ENCODE measurements at regions not wholly inside any gene's neighbourhood (a gene's known extent, or its start where the extent isn't known, plus 50 kb on each side); places are given as distances from the start of the nearest gene placed in this dataset.

GRCh38 chr1:106207185-106207584 is 849.3 kb upstream of the PRMT6 start:
- Histone ChIP-seq H3K9me3 (ENCODE audit: control insufficient read depth in 1 of 2, low read length in 2 of 2) (no peaks in the 10 kb centered on the region), H3K4me1 (ENCODE audit: control insufficient read depth in 1 of 2, insufficient read depth in 2 of 2, low read length in 2 of 2) (no peaks in the 10 kb centered on the region), H3K36me3 (ENCODE audit: control insufficient read depth in 1 of 2, insufficient read depth in 2 of 2, low read length in 2 of 2) (no peaks in the 10 kb centered on the region), H3K27ac (ENCODE audit: low read length) (no peak overlapping the region), H3K27me3 (ENCODE audit: low read depth, low read length) (no peaks in the 10 kb centered on the region), H3K4me3 (ENCODE audit: low read depth in 1 of 2, low read length in 2 of 2) (no peak overlapping the region)

GRCh38 chr1:106217765-106218164 is 838.7 kb upstream of the PRMT6 start:
- no peak overlapping the region for H3K27ac ChIP-seq (ENCODE audit: low read length)
- no peak overlapping the region for H3K4me3 ChIP-seq (ENCODE audit: low read depth in 1 of 2, low read length in 2 of 2)
- H3K4me1 ChIP-seq (ENCODE audit: control insufficient read depth in 1 of 2, insufficient read depth in 2 of 2, low read length in 2 of 2), result no peaks in the 10 kb centered on the region
- no peaks in the 10 kb centered on the region for H3K27me3 ChIP-seq (ENCODE audit: low read depth, low read length)
- H3K36me3 ChIP-seq (ENCODE audit: control insufficient read depth in 1 of 2, insufficient read depth in 2 of 2, low read length in 2 of 2), result no peaks in the 10 kb centered on the region
- peaks cover 0 to 2% of the 10 kb centered on the region in 2 donors for H3K9me3 ChIP-seq (ENCODE audit: control insufficient read depth in 1 of 2, low read length in 2 of 2)

GRCh38 chr1:106222403-106222802 is 834.1 kb upstream of the PRMT6 start:
- H3K27ac ChIP-seq (ENCODE audit: low read length), result no peak overlapping the region
- no peak overlapping the region for H3K4me3 ChIP-seq (ENCODE audit: low read depth in 1 of 2, low read length in 2 of 2)
- H3K4me1 ChIP-seq (ENCODE audit: control insufficient read depth in 1 of 2, insufficient read depth in 2 of 2, low read length in 2 of 2), result no peaks in the 10 kb centered on the region
- H3K27me3 ChIP-seq (ENCODE audit: low read depth, low read length), result no peaks in the 10 kb centered on the region
- peaks cover 0 to 2% of the 10 kb centered on the region in 2 donors for H3K9me3 ChIP-seq (ENCODE audit: control insufficient read depth in 1 of 2, low read length in 2 of 2)
- H3K36me3 ChIP-seq (ENCODE audit: control insufficient read depth in 1 of 2, insufficient read depth in 2 of 2, low read length in 2 of 2), result no peaks in the 10 kb centered on the region

GRCh38 chr1:106223213-106223612 is 833.3 kb upstream of the PRMT6 start:
- Histone ChIP-seq H3K4me3 (ENCODE audit: low read depth in 1 of 2, low read length in 2 of 2) (no peak overlapping the region), H3K36me3 (ENCODE audit: control insufficient read depth in 1 of 2, insufficient read depth in 2 of 2, low read length in 2 of 2) (no peaks in the 10 kb centered on the region), H3K9me3 (ENCODE audit: control insufficient read depth in 1 of 2, low read length in 2 of 2) (peaks cover 0 to 2% of the 10 kb centered on the region in 2 donors), H3K27ac (ENCODE audit: low read length) (no peak overlapping the region), H3K27me3 (ENCODE audit: low read depth, low read length) (no peaks in the 10 kb centered on the region), H3K4me1 (ENCODE audit: control insufficient read depth in 1 of 2, insufficient read depth in 2 of 2, low read length in 2 of 2) (no peaks in the 10 kb centered on the region)

GRCh38 chr1:106224426-106224825 is 832.0 kb upstream of the PRMT6 start:
- Histone ChIP-seq H3K4me1 (ENCODE audit: control insufficient read depth in 1 of 2, insufficient read depth in 2 of 2, low read length in 2 of 2) (no peaks in the 10 kb centered on the region), H3K9me3 (ENCODE audit: control insufficient read depth in 1 of 2, low read length in 2 of 2) (peaks cover 0 to 2% of the 10 kb centered on the region in 2 donors), H3K4me3 (ENCODE audit: low read depth in 1 of 2, low read length in 2 of 2) (no peak overlapping the region), H3K27me3 (ENCODE audit: low read depth, low read length) (no peaks in the 10 kb centered on the region), H3K36me3 (ENCODE audit: control insufficient read depth in 1 of 2, insufficient read depth in 2 of 2, low read length in 2 of 2) (no peaks in the 10 kb centered on the region), H3K27ac (ENCODE audit: low read length) (no peak overlapping the region)

- no peak overlapping the region for H3K27ac ChIP-seq (ENCODE audit: low read length)
- no peak overlapping the region for H3K4me3 ChIP-seq (ENCODE audit: low read depth in 1 of 2, low read length in 2 of 2)
- no peaks in the 10 kb centered on the region for H3K27me3 ChIP-seq (ENCODE audit: low read depth, low read length)
- H3K36me3 ChIP-seq (ENCODE audit: control insufficient read depth in 1 of 2, insufficient read depth in 2 of 2, low read length in 2 of 2), result no peaks in the 10 kb centered on the region
- H3K9me3 ChIP-seq (ENCODE audit: control insufficient read depth in 1 of 2, low read length in 2 of 2), result peaks cover 0 to 2% of the 10 kb centered on the region in 2 donors
- H3K4me1 ChIP-seq (ENCODE audit: control insufficient read depth in 1 of 2, insufficient read depth in 2 of 2, low read length in 2 of 2), result no peaks in the 10 kb centered on the region
Measured at GRCh38 chr1:106225403-106225802, 831.1 kb upstream of the PRMT6 start.

GRCh38 chr1:106226550-106226949 is 829.9 kb upstream of the PRMT6 start:
- no peaks in the 10 kb centered on the region for H3K36me3 ChIP-seq (ENCODE audit: control insufficient read depth in 1 of 2, insufficient read depth in 2 of 2, low read length in 2 of 2)
- H3K9me3 ChIP-seq (ENCODE audit: control insufficient read depth in 1 of 2, low read length in 2 of 2), result peaks cover 0 to 2% of the 10 kb centered on the region in 2 donors
- H3K27ac ChIP-seq (ENCODE audit: low read length), result no peak overlapping the region
- no peaks in the 10 kb centered on the region for H3K4me1 ChIP-seq (ENCODE audit: control insufficient read depth in 1 of 2, insufficient read depth in 2 of 2, low read length in 2 of 2)
- H3K4me3 ChIP-seq (ENCODE audit: low read depth in 1 of 2, low read length in 2 of 2), result no peak overlapping the region
- no peaks in the 10 kb centered on the region for H3K27me3 ChIP-seq (ENCODE audit: low read depth, low read length)

- Histone ChIP-seq H3K27me3 (ENCODE audit: low read depth, low read length) (no peaks in the 10 kb centered on the region), H3K36me3 (ENCODE audit: control insufficient read depth in 1 of 2, insufficient read depth in 2 of 2, low read length in 2 of 2) (no peaks in the 10 kb centered on the region), H3K4me3 (ENCODE audit: low read depth in 1 of 2, low read length in 2 of 2) (no peak overlapping the region), H3K4me1 (ENCODE audit: control insufficient read depth in 1 of 2, insufficient read depth in 2 of 2, low read length in 2 of 2) (no peaks in the 10 kb centered on the region), H3K27ac (ENCODE audit: low read length) (no peak overlapping the region), H3K9me3 (ENCODE audit: control insufficient read depth in 1 of 2, low read length in 2 of 2) (peaks cover 0 to 4% of the 10 kb centered on the region in 2 donors)
Measured at GRCh38 chr1:106232128-106232527, 824.3 kb upstream of the PRMT6 start.

- Histone ChIP-seq H3K9me3 (ENCODE audit: control insufficient read depth in 1 of 2, low read length in 2 of 2) (peaks cover 0 to 4% of the 10 kb centered on the region in 2 donors), H3K4me1 (ENCODE audit: control insufficient read depth in 1 of 2, insufficient read depth in 2 of 2, low read length in 2 of 2) (no peaks in the 10 kb centered on the region), H3K27me3 (ENCODE audit: low read depth, low read length) (no peaks in the 10 kb centered on the region), H3K36me3 (ENCODE audit: control insufficient read depth in 1 of 2, insufficient read depth in 2 of 2, low read length in 2 of 2) (no peaks in the 10 kb centered on the region), H3K27ac (ENCODE audit: low read length) (no peak overlapping the region), H3K4me3 (ENCODE audit: low read depth in 1 of 2, low read length in 2 of 2) (no peak overlapping the region)
Measured at GRCh38 chr1:106233511-106233910, 823.0 kb upstream of the PRMT6 start.

GRCh38 chr1:106249365-106249764 is 807.1 kb upstream of the PRMT6 start:
- Histone ChIP-seq H3K9me3 (ENCODE audit: control insufficient read depth in 1 of 2, low read length in 2 of 2) (no peaks in the 10 kb centered on the region), H3K4me3 (ENCODE audit: low read depth in 1 of 2, low read length in 2 of 2) (no peak overlapping the region), H3K4me1 (ENCODE audit: control insufficient read depth in 1 of 2, insufficient read depth in 2 of 2, low read length in 2 of 2) (no peaks in the 10 kb centered on the region), H3K27ac (ENCODE audit: low read length) (no peak overlapping the region), H3K27me3 (ENCODE audit: low read depth, low read length) (no peaks in the 10 kb centered on the region), H3K36me3 (ENCODE audit: control insufficient read depth in 1 of 2, insufficient read depth in 2 of 2, low read length in 2 of 2) (no peaks in the 10 kb centered on the region)

- H3K27ac ChIP-seq (ENCODE audit: low read length), result no peak overlapping the region
- no peaks in the 10 kb centered on the region for H3K4me1 ChIP-seq (ENCODE audit: control insufficient read depth in 1 of 2, insufficient read depth in 2 of 2, low read length in 2 of 2)
- no peaks in the 10 kb centered on the region for H3K9me3 ChIP-seq (ENCODE audit: control insufficient read depth in 1 of 2, low read length in 2 of 2)
- H3K27me3 ChIP-seq (ENCODE audit: low read depth, low read length), result no peaks in the 10 kb centered on the region
- no peak overlapping the region for H3K4me3 ChIP-seq (ENCODE audit: low read depth in 1 of 2, low read length in 2 of 2)
- no peaks in the 10 kb centered on the region for H3K36me3 ChIP-seq (ENCODE audit: control insufficient read depth in 1 of 2, insufficient read depth in 2 of 2, low read length in 2 of 2)
Measured at GRCh38 chr1:106249810-106250209, 806.7 kb upstream of the PRMT6 start.

GRCh38 chr1:106254748-106255147 is 801.7 kb upstream of the PRMT6 start:
- H3K4me1 ChIP-seq (ENCODE audit: control insufficient read depth in 1 of 2, insufficient read depth in 2 of 2, low read length in 2 of 2), result no peaks in the 10 kb centered on the region
- no peaks in the 10 kb centered on the region for H3K9me3 ChIP-seq (ENCODE audit: control insufficient read depth in 1 of 2, low read length in 2 of 2)
- no peaks in the 10 kb centered on the region for H3K27me3 ChIP-seq (ENCODE audit: low read depth, low read length)
- H3K36me3 ChIP-seq (ENCODE audit: control insufficient read depth in 1 of 2, insufficient read depth in 2 of 2, low read length in 2 of 2), result no peaks in the 10 kb centered on the region
- no peak overlapping the region for H3K27ac ChIP-seq (ENCODE audit: low read length)
- H3K4me3 ChIP-seq (ENCODE audit: low read depth in 1 of 2, low read length in 2 of 2), result no peak overlapping the region
